Keratinocyte (primary cell): ENCODE measurements at regions not wholly inside any gene's neighbourhood (a gene's known extent, or its start where the extent isn't known, plus 50 kb on each side); places are given as distances from the start of the nearest gene placed in this dataset.
"Not testable (repeated sequence)": the region's sequence is repeated elsewhere in the genome, so short reads cannot be mapped to it uniquely, and the experiment has no call there.

ENCODE experiments used
- DNase-seq: peaks from one replicate; pipeline ENCODE4 v3.0.0-alpha.2; 2011; ENCODE audit warnings: low read depth, missing footprints, low spot score
- FAIRE-seq: peaks from 2 replicates; lab custom pipeline; 2011; peaks lifted over from hg19 to GRCh38; lab: Jason Lieb, UNC
- H2AFZ ChIP-seq: 2 replicates; pipeline ENCODE4 v1.6.0; 2012; ENCODE audit warnings: low read length, control low read depth, inconsistent platforms; ENCODE audit not compliant: control insufficient read depth
- H3K27ac ChIP-seq: 2 replicates; pipeline ENCODE4 v1.5.1; 2011; ENCODE audit warnings: low read length; ENCODE audit not compliant: control insufficient read depth, insufficient read depth
- H3K27me3 ChIP-seq: 3 replicates; pipeline ENCODE4 v1.6.0; 2011; ENCODE audit warnings: low read length; ENCODE audit not compliant: control insufficient read depth, insufficient read depth; ENCODE audit errors: extremely low read depth
- H3K36me3 ChIP-seq, 2 experiments: 2 replicates in 1 of 2; 3 replicates in 1 of 2; pipeline ENCODE4 v1.5.1; 2011; ENCODE audit warnings: low read length in 2 of 2, mild to moderate bottlenecking in 1 of 2; ENCODE audit not compliant: control insufficient read depth in 2 of 2, insufficient read depth in 2 of 2; ENCODE audit errors: extremely low read depth in 1 of 2
- H3K4me1 ChIP-seq: 3 replicates; pipeline ENCODE4 v1.5.1; 2011; ENCODE audit warnings: low read length; ENCODE audit not compliant: control insufficient read depth, insufficient read depth; ENCODE audit errors: extremely low read depth
- H3K4me2 ChIP-seq: 3 replicates; pipeline ENCODE4 v1.6.0; 2011; ENCODE audit warnings: low read depth, low read length; ENCODE audit not compliant: control insufficient read depth, insufficient read depth; ENCODE audit errors: extremely low read depth
- H3K4me3 ChIP-seq, 3 experiments: fragments of 200-600 bp in 1 of 3; sonication (generic) in 1 of 3; 2 replicates in 2 of 3; 3 replicates in 1 of 3; pipeline ENCODE4 v1.5.1; 2011 to 2016; ENCODE audit warnings: low read length in 3 of 3, mild to moderate bottlenecking in 3 of 3, control low read depth in 2 of 3, inconsistent platforms in 1 of 3, low read depth in 1 of 3, mixed read lengths in 1 of 3, mixed run types in 1 of 3, moderate library complexity in 1 of 3; ENCODE audit not compliant: control insufficient read depth in 2 of 3, insufficient read depth in 2 of 3; ENCODE audit errors: extremely low read depth in 1 of 3
- H3K79me2 ChIP-seq: 2 replicates; pipeline ENCODE4 v1.6.0; 2012; ENCODE audit warnings: low read length; ENCODE audit not compliant: control insufficient read depth, insufficient read depth
- H3K9ac ChIP-seq: 3 replicates; pipeline ENCODE4 v1.6.0; 2011; ENCODE audit warnings: low read length; ENCODE audit not compliant: control insufficient read depth, insufficient read depth; ENCODE audit errors: extremely low read depth
- H3K9me1 ChIP-seq: 3 replicates; pipeline ENCODE4 v1.6.0; 2011; ENCODE audit warnings: low read length; ENCODE audit not compliant: control insufficient read depth, insufficient read depth; ENCODE audit errors: extremely low read depth
- H3K9me3 ChIP-seq: 2 replicates; pipeline ENCODE4 v1.5.1; 2012; ENCODE audit warnings: low read depth, low read length; ENCODE audit not compliant: control insufficient read depth
- H4K20me1 ChIP-seq: 3 replicates; pipeline ENCODE4 v1.6.0; 2011; ENCODE audit warnings: low read length; ENCODE audit not compliant: control insufficient read depth, insufficient read depth; ENCODE audit errors: extremely low read depth
- CTCF ChIP-seq, 3 experiments: IDR thresholded peaks in 1 of 3; conservative IDR thresholded peaks in 1 of 3; optimal IDR thresholded peaks in 1 of 3; 2 replicates in 2 of 3; 3 replicates in 1 of 3; pipeline versions ENCODE3 to v1.5.1; 2011; ENCODE audit warnings: low read length in 3 of 3, mild to moderate bottlenecking in 3 of 3, moderate library complexity in 2 of 3, control low read depth in 1 of 3, inconsistent platforms in 1 of 3; ENCODE audit not compliant: insufficient read depth in 2 of 3; ENCODE audit errors: extremely low read depth in 1 of 3
- EZH2 ChIP-seq: IDR thresholded peaks from one replicate; pipeline ENCODE4 v1.6.1; 2012; ENCODE audit warnings: inconsistent platforms, mild to moderate bottlenecking, low read length, moderate library complexity
- dilution Hi-C: fragments of 300-500 bp; cut with MboI; formaldehyde crosslinking; loops from one replicate; pipeline ENCODE4 v1.7.0; 2020; ENCODE audit warnings: low sequenced_read_pairs; ENCODE audit not compliant: extremely low pct_ligation_motif_present

- Histone ChIP-seq H3K36me3 (peaks cover 2 to 3% of the 10 kb centered on the region in 2 experiments), H2AFZ (no peak overlapping the region), H3K4me2 (no peak overlapping the region), H3K27ac (no peak overlapping the region), H3K27me3 (no peaks in the 10 kb centered on the region), H3K9me1 (no peaks in the 10 kb centered on the region), H3K4me3 (no peak overlapping the region), H3K79me2 (no peaks in the 10 kb centered on the region), H4K20me1 (no peaks in the 10 kb centered on the region), H3K4me1 (no peaks in the 10 kb centered on the region), H3K9ac (no peak overlapping the region), H3K9me3 (no peaks in the 10 kb centered on the region)
- FAIRE-seq (no peak), DNase-seq (no peak)
- dilution Hi-C loops, result loop anchor here (25.0 kb wide), 1 partner anchor 97 kb away; the partner anchor contains the start of gene RBM4B
- no peak for TF ChIP-seq CTCF (optimal IDR thresholded peaks at IDR 0.05 in 1 of 3, IDR thresholded peaks at IDR 0.05 in 1 of 3, conservative IDR thresholded peaks at IDR 0.05 in 1 of 3; ENCODE audit: extremely low read depth in 1 of 3, insufficient read depth in 2 of 3, low read length in 3 of 3)
- TF ChIP-seq EZH2, result no peak
Measured at GRCh38 chr11:66784575-66784974, 55.6 kb upstream of the SPTBN2 start.

DNA sequence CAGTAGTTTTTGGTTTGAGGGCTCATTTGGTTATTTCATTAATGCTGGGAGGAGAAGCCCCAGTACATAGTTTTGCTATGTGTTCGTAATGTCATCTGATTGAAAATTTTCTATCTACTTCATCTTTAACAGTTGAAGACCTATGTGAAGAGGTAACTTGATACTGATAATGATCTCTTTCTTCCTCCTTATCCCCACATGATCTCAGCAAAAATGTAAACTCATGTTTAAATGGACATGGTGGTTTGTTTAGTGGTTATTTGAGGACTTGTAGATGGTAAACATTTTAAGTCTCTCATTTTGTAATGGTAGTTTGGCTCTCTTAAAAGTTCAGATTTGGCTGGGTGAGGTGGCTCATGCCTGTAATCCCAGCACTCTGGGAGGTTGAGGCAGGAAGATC lies 53.7 kb upstream of the SPTBN2 start:
- Histone ChIP-seq H3K4me3 (no peak overlapping the region), H3K4me1 (no peaks in the 10 kb centered on the region), H3K9ac (no peak overlapping the region), H3K27ac (no peak overlapping the region), H3K9me3 (no peaks in the 10 kb centered on the region), H3K9me1 (no peaks in the 10 kb centered on the region), H3K36me3 (no peaks in the 10 kb centered on the region), H3K4me2 (no peak overlapping the region), H4K20me1 (no peaks in the 10 kb centered on the region), H3K79me2 (no peaks in the 10 kb centered on the region), H3K27me3 (no peaks in the 10 kb centered on the region), H2AFZ (no peak overlapping the region)
- dilution Hi-C loops, result loop anchor here (25.0 kb wide), 1 partner anchor 95 kb away; the partner anchor contains the start of gene RBM4B
- no peak for TF ChIP-seq CTCF (optimal IDR thresholded peaks at IDR 0.05 in 1 of 3, IDR thresholded peaks at IDR 0.05 in 1 of 3, conservative IDR thresholded peaks at IDR 0.05 in 1 of 3; ENCODE audit: extremely low read depth in 1 of 3, insufficient read depth in 2 of 3, low read length in 3 of 3)
- TF ChIP-seq EZH2, result no peak
- FAIRE-seq, result no peak
- no peak for DNase-seq

- dilution Hi-C loops, result loop anchor here (25.0 kb wide), 1 partner anchor 92 kb away; the partner anchor contains the start of gene RBM4B
- not testable (repeated sequence) for H3K9me1 ChIP-seq, H3K4me2 ChIP-seq, H3K4me3 ChIP-seq, H4K20me1 ChIP-seq, DNase-seq, H3K9me3 ChIP-seq, H3K9ac ChIP-seq, H3K36me3 ChIP-seq, H3K27me3 ChIP-seq, H3K27ac ChIP-seq, H3K4me1 ChIP-seq, H3K79me2 ChIP-seq, FAIRE-seq, H2AFZ ChIP-seq
Measured at GRCh38 chr11:66779651-66780050, 50.6 kb upstream of the SPTBN2 start.
